WTC11 (cell line): ENCODE measurements at regions not wholly inside any gene's neighbourhood (a gene's known extent, or its start where the extent isn't known, plus 50 kb on each side); places are given as distances from the start of the nearest gene placed in this dataset.

ENCODE experiments used
- ATAC-seq: fragments of 200-7000 bp; cut with Tn5 transposase; 2 replicates; pipeline ENCODE4 v1.10.0; 2021; ENCODE audit warnings: mild to moderate bottlenecking, moderate library complexity
- CTCF ChIA-PET: fragments of 300-600 bp; sonication (Branson Sonifier 250); formaldehyde crosslinking; loops from one replicate; lab custom pipeline; 2021; ENCODE audit warnings: antibody characterized with exemption; lab: Charles Lee
- POLR2A ChIA-PET: fragments of 350-600 bp; sonication (Branson Sonifier 250); formaldehyde crosslinking; loops from one replicate; lab custom pipeline; 2021; ENCODE audit warnings: antibody characterized with exemption; lab: Charles Lee
- DNase-seq: peaks from one replicate; pipeline ENCODE4 v3.0.0; 2021; ENCODE audit warnings: low spot score
- H3K27ac Mint-ChIP-seq: 2 replicates; pipeline ENCODE4 v1.8.0; 2021; ENCODE audit warnings: mixed read lengths
- H3K27me3 Mint-ChIP-seq: 2 replicates; pipeline ENCODE4 v1.8.0; 2021; ENCODE audit warnings: low read depth, mild to moderate bottlenecking, moderate library complexity, mixed read lengths
- H3K36me3 Mint-ChIP-seq: 2 replicates; pipeline ENCODE4 v1.8.0; 2021; ENCODE audit warnings: mixed read lengths
- H3K4me1 Mint-ChIP-seq: 2 replicates; pipeline ENCODE4 v1.8.0; 2022; ENCODE audit warnings: mixed read lengths
- H3K4me3 Mint-ChIP-seq: 2 replicates; pipeline ENCODE4 v1.8.0; 2021; ENCODE audit warnings: mild to moderate bottlenecking, moderate library complexity, mixed read lengths
- H3K9me3 Mint-ChIP-seq: 2 replicates; pipeline ENCODE4 v1.8.0; 2021; ENCODE audit warnings: mixed read lengths
- ATF2 ChIP-seq: sonication (generic); formaldehyde crosslinking; IDR thresholded peaks from 2 replicates; pipeline ENCODE4 v1.8.1; 2022; ENCODE audit warnings: low read depth, missing genetic modification reagents, borderline replicate concordance
- CREM ChIP-seq: sonication (generic); formaldehyde crosslinking; IDR thresholded peaks from 2 replicates; pipeline ENCODE4 v1.8.1; 2022; ENCODE audit warnings: mild to moderate bottlenecking, missing genetic modification reagents, moderate library complexity
- FOXJ3 ChIP-seq: sonication (generic); formaldehyde crosslinking; IDR thresholded peaks from 2 replicates; pipeline ENCODE4 v1.9.0; 2021; ENCODE audit warnings: missing genetic modification reagents, mild to moderate bottlenecking, borderline replicate concordance
- GABPB1 ChIP-seq: sonication (generic); formaldehyde crosslinking; IDR thresholded peaks from 2 replicates; pipeline ENCODE4 v1.8.1; 2023; ENCODE audit warnings: mild to moderate bottlenecking, missing genetic modification reagents
- KAT7 ChIP-seq: sonication (generic); formaldehyde crosslinking; IDR thresholded peaks from 2 replicates; pipeline ENCODE4 v1.8.1; 2023; ENCODE audit warnings: missing genetic modification reagents, mild to moderate bottlenecking, borderline replicate concordance
- MAX ChIP-seq: sonication (generic); formaldehyde crosslinking; IDR thresholded peaks from 2 replicates; pipeline ENCODE4 v1.8.0; 2022; ENCODE audit warnings: mild to moderate bottlenecking, missing genetic modification reagents
- MXD4 ChIP-seq: fragments of 250-450 bp; sonication (Bioruptor Pico); IDR thresholded peaks from 2 replicates; pipeline ENCODE4 v1.8.0; 2021; ENCODE audit warnings: mild to moderate bottlenecking, moderate library complexity, borderline replicate concordance
- NR1H2 ChIP-seq: sonication (generic); formaldehyde crosslinking; IDR thresholded peaks from 2 replicates; pipeline ENCODE4 v1.9.0; 2021; ENCODE audit warnings: mild to moderate bottlenecking, moderate library complexity, missing genetic modification reagents
- NR2C2 ChIP-seq: sonication (generic); formaldehyde crosslinking; IDR thresholded peaks from 2 replicates; pipeline ENCODE4 v1.8.0; 2022; ENCODE audit warnings: mild to moderate bottlenecking, missing genetic modification reagents
- NR3C1 ChIP-seq: sonication (generic); formaldehyde crosslinking; conservative IDR thresholded peaks from 2 replicates; pipeline ENCODE4 v1.8.1; 2023; ENCODE audit warnings: low read depth, mild to moderate bottlenecking, missing genetic modification reagents
- RELA ChIP-seq: sonication (generic); formaldehyde crosslinking; IDR thresholded peaks from 2 replicates; pipeline ENCODE4 v1.8.1; 2022; ENCODE audit warnings: missing genetic modification reagents, mild to moderate bottlenecking, borderline replicate concordance
- RORB ChIP-seq: fragments of 250-450 bp; sonication (Bioruptor Pico); IDR thresholded peaks from 2 replicates; pipeline ENCODE4 v1.9.0; 2021; ENCODE audit warnings: mild to moderate bottlenecking
- USF1 ChIP-seq: sonication (generic); formaldehyde crosslinking; IDR thresholded peaks from 2 replicates; pipeline ENCODE4 v1.8.0; 2022; ENCODE audit warnings: mild to moderate bottlenecking, missing genetic modification reagents
- ZBTB21 ChIP-seq: sonication (generic); formaldehyde crosslinking; IDR thresholded peaks from 2 replicates; pipeline ENCODE4 v1.8.1; 2023; ENCODE audit warnings: mild to moderate bottlenecking, missing genetic modification reagents, borderline replicate concordance
- ZBTB43 ChIP-seq: sonication (generic); formaldehyde crosslinking; IDR thresholded peaks from 2 replicates; pipeline ENCODE4 v1.8.1; 2023; ENCODE audit warnings: mild to moderate bottlenecking, missing genetic modification reagents
- ZNF263 ChIP-seq: sonication (generic); formaldehyde crosslinking; IDR thresholded peaks from 2 replicates; pipeline ENCODE4 v1.8.1; 2022; ENCODE audit warnings: low read depth, mild to moderate bottlenecking, moderate library complexity, missing genetic modification reagents
- ZNF281 ChIP-seq: sonication (generic); formaldehyde crosslinking; IDR thresholded peaks from 2 replicates; pipeline ENCODE4 v1.8.0; 2023; ENCODE audit warnings: mild to moderate bottlenecking, missing genetic modification reagents
- ZNF317 ChIP-seq: sonication (generic); formaldehyde crosslinking; IDR thresholded peaks from 2 replicates; pipeline ENCODE4 v1.8.1; 2023; ENCODE audit warnings: low read depth, mild to moderate bottlenecking, moderate library complexity, missing genetic modification reagents, borderline replicate concordance
- ZNF396 ChIP-seq: fragments of 250-450 bp; sonication (Bioruptor Pico); IDR thresholded peaks from 2 replicates; pipeline ENCODE4 v1.8.0; 2021; ENCODE audit warnings: mild to moderate bottlenecking, moderate library complexity, borderline replicate concordance
- ZNF512 ChIP-seq: sonication (generic); formaldehyde crosslinking; IDR thresholded peaks from 2 replicates; pipeline ENCODE4 v1.8.1; 2022; ENCODE audit warnings: missing genetic modification reagents, borderline replicate concordance
- TF ChIP-seq, protein P1 (sequence below): sonication (generic); formaldehyde crosslinking; IDR thresholded peaks from 2 replicates; pipeline ENCODE4 v1.8.1; 2023; ENCODE audit warnings: mild to moderate bottlenecking, missing genetic modification reagents, moderate library complexity

- no peaks in the 10 kb centered on the region for H3K36me3 Mint-ChIP-seq
- peaks cover 12% of the 10 kb centered on the region for H3K4me1 Mint-ChIP-seq
- no peaks in the 10 kb centered on the region; the same call in 1 of the 2 replicates for H3K27me3 Mint-ChIP-seq
Measured at GRCh38 chr16:86050591-86051367, 151.8 kb downstream of the IRF8 start.

DNA sequence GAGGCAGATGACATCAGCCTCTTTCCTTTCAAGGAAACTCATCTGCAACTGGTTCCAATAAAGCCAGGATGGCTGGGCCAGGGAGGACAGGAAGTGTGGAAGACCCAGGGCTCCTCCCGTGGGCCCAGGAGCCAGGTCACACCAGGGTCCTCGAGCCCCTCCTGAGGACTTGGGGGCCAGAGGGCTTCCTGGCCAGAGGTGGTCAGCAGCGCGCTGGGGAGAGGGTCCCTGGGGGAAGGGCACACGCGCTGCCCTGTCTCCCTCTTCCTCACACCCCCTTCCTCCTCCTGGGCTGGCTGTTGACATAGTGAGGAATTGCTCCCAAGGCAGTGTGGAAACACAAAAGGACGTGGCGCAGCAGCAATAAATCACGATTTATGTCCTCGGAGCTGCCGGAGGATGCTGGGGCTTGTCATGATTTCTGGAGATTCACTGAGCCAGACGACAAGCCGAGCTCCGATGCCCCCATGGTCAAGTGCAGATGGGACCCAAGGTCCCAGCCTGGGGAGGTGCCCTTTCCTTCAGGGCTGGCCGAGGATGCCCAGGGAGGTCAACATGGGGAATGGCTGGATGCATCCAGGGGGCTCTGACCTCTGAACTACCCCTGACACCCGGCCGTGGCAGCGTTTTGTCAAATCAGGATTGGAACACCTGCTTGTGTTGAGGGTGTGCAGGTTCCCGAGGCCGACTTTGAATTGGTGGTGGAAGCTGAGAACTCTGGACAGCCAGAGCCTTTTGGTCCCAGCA is 152.6 kb downstream of the IRF8 start:
- H3K4me3 Mint-ChIP-seq: no peak overlapping the region
- H3K9me3 Mint-ChIP-seq: no peaks in the 10 kb centered on the region
- no peak overlapping the region for H3K27ac Mint-ChIP-seq
- no peaks in the 10 kb centered on the region for H3K27me3 Mint-ChIP-seq
- DNase-seq: no peak
- ChIA-PET CTCF (interaction anchor here (1.4 kb wide), 1 partner anchor 22 kb away, joined by 6 read pairs; no protein-coding TSS in a partner anchor), POLR2A (no interaction called here)
- peaks cover 9% of the 10 kb centered on the region for H3K4me1 Mint-ChIP-seq
- no peaks in the 10 kb centered on the region for H3K36me3 Mint-ChIP-seq
- no peak for ATAC-seq
- no peak for TF ChIP-seq CREM
- TF ChIP-seq, protein P1, sequence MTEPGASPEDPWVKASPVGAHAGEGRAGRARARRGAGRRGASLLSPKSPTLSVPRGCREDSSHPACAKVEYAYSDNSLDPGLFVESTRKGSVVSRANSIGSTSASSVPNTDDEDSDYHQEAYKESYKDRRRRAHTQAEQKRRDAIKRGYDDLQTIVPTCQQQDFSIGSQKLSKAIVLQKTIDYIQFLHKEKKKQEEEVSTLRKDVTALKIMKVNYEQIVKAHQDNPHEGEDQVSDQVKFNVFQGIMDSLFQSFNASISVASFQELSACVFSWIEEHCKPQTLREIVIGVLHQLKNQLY (CRISPR knock-in tag): no peak
- no peak for TF ChIP-seq ZBTB21 (CRISPR knock-in tag)
- TF ChIP-seq ATF2 (CRISPR knock-in tag): no peak
- no peak for TF ChIP-seq USF1 (CRISPR knock-in tag)
- no peak for TF ChIP-seq ZNF281 (CRISPR knock-in tag)
- TF ChIP-seq ZNF396 (CRISPR knock-in tag): no peak
- no peak for TF ChIP-seq ZNF512
- no peak for TF ChIP-seq NR2C2 (CRISPR knock-in tag)
- TF ChIP-seq RORB (CRISPR knock-in tag): no peak
- TF ChIP-seq ZBTB43 (CRISPR knock-in tag): no peak

More at GRCh38 chr16:86050591-86051367, 151.8 kb downstream of the IRF8 start:
- H3K9me3 Mint-ChIP-seq: no peaks in the 10 kb centered on the region
- H3K27ac Mint-ChIP-seq: no peak overlapping the region
- no peak overlapping the region for H3K4me3 Mint-ChIP-seq
- POLR2A ChIA-PET: no interaction called here
- no peak for TF ChIP-seq NR3C1 (CRISPR knock-in tag)
- TF ChIP-seq ZNF281 (CRISPR knock-in tag): no peak
- no peak for TF ChIP-seq MAX (CRISPR knock-in tag)
- no peak for TF ChIP-seq MXD4 (CRISPR knock-in tag)
- TF ChIP-seq FOXJ3: no peak
- no peak for TF ChIP-seq ZNF263 (CRISPR knock-in tag)
- TF ChIP-seq ZNF317 (CRISPR knock-in tag): no peak
- TF ChIP-seq KAT7 (CRISPR knock-in tag): no peak
- no peak for TF ChIP-seq NR1H2 (CRISPR knock-in tag)
- no peak for TF ChIP-seq GABPB1 (CRISPR knock-in tag)
- no peak for TF ChIP-seq RELA (CRISPR knock-in tag)
- CTCF ChIA-PET: interaction anchor here (1.4 to 2.7 kb wide), 2 partner anchors 22 to 467 kb away, joined by 6 to 22 read pairs; no protein-coding TSS in a partner anchor
- ATAC-seq (no peak), DNase-seq (no peak)
